ENCODE measurements at regions not wholly inside any gene's neighbourhood (a gene's known extent, or its start where the extent isn't known, plus 50 kb on each side); places are given as distances from the start of the nearest gene placed in this dataset.
A peak's percentile ranks its signal among the peaks of the same experiment; 100 is the strongest.

- no peak for TF ChIP-seq ATF2 (CRISPR knock-in tag; IDR thresholded peaks at IDR 0.05; ENCODE audit: borderline replicate concordance, low read depth)
- no peak for TF ChIP-seq ERG (CRISPR knock-in tag; IDR thresholded peaks at IDR 0.05)
These were observed 93.4 kb upstream of the DEFB112 start (continued) for GRCh38 chr6:50143011-50143719.

- Mint-ChIP-seq H3K4me1 (no peaks in the 10 kb centered on the region), H3K27me3 (ENCODE audit: low read depth) (no peaks in the 10 kb centered on the region; the same call in 1 of the 2 replicates), H3K4me3 (no peak overlapping the region), H3K36me3 (no peaks in the 10 kb centered on the region), H3K27ac (no peak overlapping the region), H3K9me3 (peaks cover 4% of the 10 kb centered on the region; the same call in 1 of the 2 replicates)
- no peak; the same call in 1 of the 2 replicates for ATAC-seq
- DNase-seq (ENCODE audit: low spot score): no peak
- CTCF ChIA-PET: interaction anchor here (0.5 to 2.7 kb wide), 23 partner anchors 9 to 562 kb away, joined by 3 to 17 read pairs (median 3); no protein-coding TSS in a partner anchor
- POLR2A ChIA-PET: no interaction called here
- peak; percentile 49; the same call in 1 of the 2 replicates for TF ChIP-seq CTCF (IDR thresholded peaks at IDR 0.05)
- TF ChIP-seq JUN (CRISPR knock-in tag; IDR thresholded peaks at IDR 0.05): no peak
These were observed 95.4 kb upstream of the DEFB112 start for GRCh38 chr6:50145125-50145524.

- H3K27me3 Mint-ChIP-seq (ENCODE audit: low read depth): no peaks in the 10 kb centered on the region; the same call in 1 of the 2 replicates
- H3K4me3 Mint-ChIP-seq: no peak overlapping the region
- no peaks in the 10 kb centered on the region for H3K4me1 Mint-ChIP-seq
- CTCF ChIA-PET: interaction anchor here (1.5 kb wide), 1 partner anchor 19 kb away, joined by 3 read pairs; no protein-coding TSS in a partner anchor
- DNase-seq (ENCODE audit: low spot score) (no peak), ATAC-seq (no peak)
- no peak overlapping the region for H3K27ac Mint-ChIP-seq
- no peaks in the 10 kb centered on the region for H3K36me3 Mint-ChIP-seq
- H3K9me3 Mint-ChIP-seq: peaks cover 4% of the 10 kb centered on the region; the same call in 1 of the 2 replicates
- POLR2A ChIA-PET: no interaction called here
- TF ChIP-seq TCF7 (CRISPR knock-in tag; IDR thresholded peaks at IDR 0.05; ENCODE audit: low read depth): no peak
- no peak for TF ChIP-seq ZNF121 (CRISPR knock-in tag; IDR thresholded peaks at IDR 0.05)
- TF ChIP-seq IRF2 (CRISPR knock-in tag; IDR thresholded peaks at IDR 0.05; ENCODE audit: borderline replicate concordance, low read depth): no peak
- TF ChIP-seq USF2 (CRISPR knock-in tag; IDR thresholded peaks at IDR 0.05): no peak
- no peak for TF ChIP-seq ATF1 (CRISPR knock-in tag; IDR thresholded peaks at IDR 0.05)
- TF ChIP-seq MLX (CRISPR knock-in tag; IDR thresholded peaks at IDR 0.05): no peak
- TF ChIP-seq ZNF396 (CRISPR knock-in tag; IDR thresholded peaks at IDR 0.05; ENCODE audit: borderline replicate concordance): no peak
- no peak for TF ChIP-seq STAT6 (CRISPR knock-in tag; conservative IDR thresholded peaks at IDR 0.05; ENCODE audit: low read depth)
- TF ChIP-seq PRRX2 (CRISPR knock-in tag; IDR thresholded peaks at IDR 0.05): no peak
- TF ChIP-seq KAT7 (CRISPR knock-in tag; IDR thresholded peaks at IDR 0.05; ENCODE audit: borderline replicate concordance): no peak
- no peak for TF ChIP-seq GRHL2 (CRISPR knock-in tag; IDR thresholded peaks at IDR 0.05; ENCODE audit: insufficient replicate concordance, severe bottlenecking)
- no peak for TF ChIP-seq IRF1 (CRISPR knock-in tag; IDR thresholded peaks at IDR 0.05)
- TF ChIP-seq FOXP4 (CRISPR knock-in tag; IDR thresholded peaks at IDR 0.05): no peak
- TF ChIP-seq SMAD3 (CRISPR knock-in tag; IDR thresholded peaks at IDR 0.05; ENCODE audit: borderline replicate concordance): no peak
- no peak for TF ChIP-seq NFYB (CRISPR knock-in tag; conservative IDR thresholded peaks at IDR 0.05; ENCODE audit: low read depth)
- TF ChIP-seq ZNF263 (CRISPR knock-in tag; IDR thresholded peaks at IDR 0.05; ENCODE audit: low read depth): no peak
These were observed 97.6 kb upstream of the DEFB112 start for GRCh38 chr6:50147371-50147770.

All from WTC11 (cell line).